Omental fat pad (tissue), 3 donors: ENCODE measurements at regions not wholly inside any gene's neighbourhood (a gene's known extent, or its start where the extent isn't known, plus 50 kb on each side); places are given as distances from the start of the nearest gene placed in this dataset.

Experiments used
- ATAC-seq: fragments of 150-250 bp; one replicate; pipeline ENCODE4 v1.9.1; 2016; ENCODE audit warnings: mild to moderate bottlenecking, moderate library complexity; ENCODE audit not compliant: low FRiP score
- DNase-seq: peaks from one replicate; pipeline ENCODE4 v3.0.0-alpha.2; 2019; ENCODE audit warnings: low spot score
- CTCF ChIP-seq, 3 donors: fragments of 450-650 bp; IDR thresholded peaks; one replicate each; pipeline ENCODE4 v1.5.1; 2016 to 2017; ENCODE audit warnings: antibody characterized with exemption in 3 of 3, mild to moderate bottlenecking in 3 of 3, moderate library complexity in 2 of 3

GRCh38 chr7:52791176-52791700, 244.2 kb upstream of the POM121L12 start:
- ATAC-seq, result no peak
- no peak for TF ChIP-seq CTCF (IDR thresholded peaks at IDR 0.05)
- no peak for DNase-seq

GRCh38 chr7:52786174-52786573, 249.3 kb upstream of the POM121L12 start:
- ATAC-seq (no peak), DNase-seq (no peak)
- TF ChIP-seq CTCF (IDR thresholded peaks at IDR 0.05), result no peak

- no peak for TF ChIP-seq CTCF (IDR thresholded peaks at IDR 0.05)
- no peak for ATAC-seq
Measured at GRCh38 chr7:52782348-52782747, 253.1 kb upstream of the POM121L12 start.

GRCh38 chr7:52781250-52781649, 254.2 kb upstream of the POM121L12 start:
- ATAC-seq, result no peak
- TF ChIP-seq CTCF (IDR thresholded peaks at IDR 0.05), result no peak
- DNase-seq, result no peak

More at GRCh38 chr7:52782348-52782747, 253.1 kb upstream of the POM121L12 start:
- no peak for DNase-seq

- ATAC-seq (no peak), DNase-seq (no peak)
- TF ChIP-seq CTCF (IDR thresholded peaks at IDR 0.05), result no peak
Measured at GRCh38 chr7:52779004-52779403, 256.4 kb upstream of the POM121L12 start.

GRCh38 chr7:52777051-52777822, 258.2 kb upstream of the POM121L12 start:
- ATAC-seq (no peak), DNase-seq (no peak)

More at GRCh38 chr7:52777051-52777822, 258.2 kb upstream of the POM121L12 start:
- no peak for TF ChIP-seq CTCF (IDR thresholded peaks at IDR 0.05)
